NT2/D1 (cell line): ENCODE measurements at regions not wholly inside any gene's neighbourhood (a gene's known extent, or its start where the extent isn't known, plus 50 kb on each side); places are given as distances from the start of the nearest gene placed in this dataset.
A peak's percentile ranks its signal among the peaks of the same experiment; 100 is the strongest.

ENCODE experiments used
- DNase-seq: peaks from one replicate; pipeline ENCODE4 v3.0.0-alpha.2; 2011; ENCODE audit warnings: low read depth, low spot score
- H3K27me3 ChIP-seq: 2 replicates; pipeline ENCODE4 v1.6.0; 2011; ENCODE audit warnings: mild to moderate bottlenecking; ENCODE audit not compliant: insufficient read length, insufficient read depth
- H3K36me3 ChIP-seq: 2 replicates; pipeline ENCODE4 v1.6.1; 2011; ENCODE audit warnings: mild to moderate bottlenecking, low read length, mixed read lengths; ENCODE audit not compliant: insufficient read depth, insufficient read length
- H3K4me1 ChIP-seq: 2 replicates; pipeline ENCODE4 v1.5.1; 2011; ENCODE audit not compliant: insufficient read depth, insufficient read length
- H3K4me3 ChIP-seq: 2 replicates; pipeline ENCODE4 v1.5.1; 2011; ENCODE audit warnings: low read depth; ENCODE audit not compliant: insufficient read length
- H3K9ac ChIP-seq: 2 replicates; pipeline ENCODE4 v1.6.0; 2011; ENCODE audit warnings: low read depth; ENCODE audit not compliant: insufficient read length
- H3K9me3 ChIP-seq: 2 replicates; pipeline ENCODE4 v1.5.1; 2011; ENCODE audit warnings: mild to moderate bottlenecking, low read length; ENCODE audit not compliant: insufficient read depth
- SUZ12 ChIP-seq: IDR thresholded peaks from 2 replicates; pipeline ENCODE4 v1.6.1; 2011; ENCODE audit not compliant: insufficient read length, insufficient read depth; ENCODE audit errors: extremely low read depth
- YY1 ChIP-seq: IDR thresholded peaks from 2 replicates; pipeline ENCODE4 v1.6.1; 2011; ENCODE audit not compliant: insufficient read length, insufficient read depth
- ZNF274 ChIP-seq: IDR thresholded peaks from 2 replicates; pipeline ENCODE4 v1.6.1; 2011; ENCODE audit warnings: mild to moderate bottlenecking, low read depth, low read length

DNA sequence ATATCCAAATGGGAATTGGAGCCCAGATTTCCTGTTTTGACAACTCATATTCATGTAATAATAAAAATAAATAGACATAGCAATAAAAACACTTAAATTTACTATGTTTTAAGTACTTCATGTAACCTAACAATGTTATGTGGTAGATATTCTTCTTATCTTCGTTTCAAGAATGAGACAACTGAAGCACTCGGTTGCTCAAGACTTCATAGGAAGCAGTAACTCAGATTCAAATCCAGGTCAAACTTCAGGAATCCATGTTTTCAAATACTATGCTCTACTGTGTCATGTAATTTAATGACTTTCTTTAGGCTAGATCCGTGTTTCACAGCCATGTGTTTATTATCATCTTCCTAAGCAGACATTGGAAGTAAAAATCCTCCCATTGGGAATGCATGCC lies 492.2 kb downstream of the CNTN3 start:
- Histone ChIP-seq H3K9me3 (no peaks in the 10 kb centered on the region), H3K9ac (no peak overlapping the region), H3K4me3 (no peak overlapping the region), H3K27me3 (no peaks in the 10 kb centered on the region), H3K36me3 (no peaks in the 10 kb centered on the region), H3K4me1 (no peaks in the 10 kb centered on the region)
- TF ChIP-seq SUZ12 (no peak), YY1 (no peak), ZNF274 (no peak)
- DNase-seq, result no peak

DNA sequence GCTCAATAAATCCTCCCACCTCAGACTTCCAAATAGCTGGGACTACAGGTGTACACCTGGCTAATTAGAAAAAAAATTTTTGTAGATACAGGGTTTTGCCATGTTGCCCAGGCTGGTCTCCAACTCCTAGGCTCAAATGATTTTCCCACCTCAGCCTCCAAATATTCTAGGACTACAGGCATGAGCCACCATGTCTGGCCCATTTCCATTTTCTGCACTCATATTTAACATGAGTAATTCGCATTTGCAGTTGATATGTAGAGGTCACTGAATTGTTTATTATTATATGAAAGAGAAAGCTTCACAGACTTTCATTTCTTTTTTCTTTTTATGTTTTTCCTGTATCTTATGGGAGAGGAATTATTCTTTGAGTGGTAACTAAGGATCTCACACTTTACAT lies 492.7 kb downstream of the CNTN3 start:
- Histone ChIP-seq H3K4me1 (no peaks in the 10 kb centered on the region), H3K36me3 (no peaks in the 10 kb centered on the region), H3K27me3 (no peaks in the 10 kb centered on the region), H3K4me3 (no peak overlapping the region), H3K9me3 (no peaks in the 10 kb centered on the region), H3K9ac (no peak overlapping the region)
- TF ChIP-seq SUZ12, result no peak
- TF ChIP-seq YY1, result no peak
- no peak for TF ChIP-seq ZNF274
- DNase-seq, result no peak

DNA sequence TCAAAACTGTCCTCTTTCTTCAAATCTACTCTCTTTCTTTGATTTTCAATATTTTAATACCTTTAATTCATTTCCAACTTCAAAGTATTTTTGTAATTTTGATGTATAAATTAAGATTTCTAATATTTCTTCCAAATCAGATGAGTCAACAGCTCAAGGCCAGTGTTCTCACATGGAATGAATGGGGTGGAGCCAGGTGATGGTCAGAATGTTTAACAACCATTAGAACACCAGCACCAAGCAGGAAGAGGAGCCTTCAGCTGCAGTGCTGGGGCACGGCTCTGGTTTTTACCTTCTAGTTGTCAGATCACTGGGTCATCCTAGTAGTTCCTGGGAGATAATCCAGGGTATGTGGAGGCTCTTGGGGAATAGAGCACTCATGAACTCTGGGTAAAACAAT lies 494.5 kb upstream of the PDZRN3 start:
- no peak for DNase-seq
- Histone ChIP-seq H3K27me3 (no peaks in the 10 kb centered on the region), H3K4me3 (no peak overlapping the region), H3K9ac (no peak overlapping the region), H3K4me1 (no peaks in the 10 kb centered on the region), H3K36me3 (no peaks in the 10 kb centered on the region), H3K9me3 (no peaks in the 10 kb centered on the region)
- TF ChIP-seq YY1 (no peak), SUZ12 (no peak), ZNF274 (no peak)

DNA sequence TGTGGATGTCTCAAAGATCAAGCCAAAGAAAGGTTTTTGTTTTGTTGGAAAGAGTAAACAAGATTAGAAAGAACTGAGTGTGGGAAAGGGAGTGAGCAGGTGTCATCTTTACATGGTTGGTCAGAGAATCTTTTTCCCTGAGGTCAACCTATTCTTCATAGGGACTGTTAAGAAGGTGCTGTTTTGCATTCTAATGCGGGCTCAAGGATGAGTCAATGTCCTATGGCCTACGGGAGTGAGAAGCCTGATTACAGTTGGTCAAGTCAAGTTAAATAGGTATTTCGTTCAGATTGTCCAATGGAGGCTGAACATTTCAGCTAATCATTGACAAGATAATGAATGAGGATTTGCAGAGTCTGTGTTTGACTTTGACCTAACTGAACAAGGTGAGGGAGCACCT lies 491.2 kb upstream of the PDZRN3 start:
- DNase-seq, result peak; percentile 3
- Histone ChIP-seq H3K36me3 (no peaks in the 10 kb centered on the region), H3K9ac (no peak overlapping the region), H3K9me3 (no peaks in the 10 kb centered on the region), H3K27me3 (no peaks in the 10 kb centered on the region), H3K4me1 (no peaks in the 10 kb centered on the region), H3K4me3 (no peak overlapping the region)
- TF ChIP-seq ZNF274 (no peak), SUZ12 (no peak)

DNA sequence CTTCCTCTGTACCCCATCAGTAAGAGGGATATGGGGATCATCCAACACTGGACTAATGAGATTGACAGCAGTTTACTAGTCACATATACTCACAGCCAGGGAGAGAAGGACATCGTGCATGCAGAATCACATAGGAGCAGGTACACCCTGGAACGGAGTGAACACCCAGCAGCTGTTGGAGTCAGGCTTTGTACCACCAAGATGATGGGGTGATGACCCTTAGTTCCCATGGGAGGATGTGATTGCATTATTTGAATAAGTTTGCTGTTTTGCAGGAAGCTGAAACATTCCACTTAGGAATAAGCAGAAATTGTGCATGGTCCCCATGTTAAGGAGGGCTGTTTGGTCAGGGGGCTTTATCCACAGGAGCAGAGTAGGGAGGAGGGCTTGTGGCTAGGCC lies 482.7 kb upstream of the PDZRN3 start:
- Histone ChIP-seq H3K9ac (no peak overlapping the region), H3K4me1 (no peaks in the 10 kb centered on the region), H3K4me3 (no peak overlapping the region), H3K27me3 (no peaks in the 10 kb centered on the region), H3K9me3 (no peaks in the 10 kb centered on the region), H3K36me3 (no peaks in the 10 kb centered on the region)
- TF ChIP-seq SUZ12, result no peak
- TF ChIP-seq YY1, result no peak
- no peak for TF ChIP-seq ZNF274
- no peak for DNase-seq

DNA sequence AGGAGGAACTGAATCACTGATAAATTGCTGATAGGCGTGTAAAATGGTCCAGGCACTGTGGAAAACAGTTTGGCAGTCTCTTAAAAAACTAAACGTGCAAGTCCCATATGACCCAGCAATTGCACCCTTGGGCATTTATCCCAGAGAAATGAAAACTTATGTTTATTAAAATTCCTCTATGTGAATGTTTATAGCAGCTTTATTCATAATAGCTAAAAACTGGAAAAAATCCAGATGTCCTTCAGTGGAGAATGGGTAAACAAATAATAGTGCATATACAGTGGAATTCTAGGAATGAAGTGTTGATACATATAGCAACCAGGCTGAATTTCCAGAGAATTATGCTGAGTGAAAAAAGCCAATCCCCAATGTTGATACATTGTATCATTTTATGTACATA lies 482.2 kb upstream of the PDZRN3 start:
- Histone ChIP-seq H3K36me3 (no peaks in the 10 kb centered on the region), H3K9me3 (no peaks in the 10 kb centered on the region), H3K9ac (no peak overlapping the region), H3K4me1 (no peaks in the 10 kb centered on the region), H3K4me3 (no peak overlapping the region), H3K27me3 (no peaks in the 10 kb centered on the region)
- no peak for DNase-seq
- TF ChIP-seq YY1 (no peak), SUZ12 (no peak), ZNF274 (no peak)

DNA sequence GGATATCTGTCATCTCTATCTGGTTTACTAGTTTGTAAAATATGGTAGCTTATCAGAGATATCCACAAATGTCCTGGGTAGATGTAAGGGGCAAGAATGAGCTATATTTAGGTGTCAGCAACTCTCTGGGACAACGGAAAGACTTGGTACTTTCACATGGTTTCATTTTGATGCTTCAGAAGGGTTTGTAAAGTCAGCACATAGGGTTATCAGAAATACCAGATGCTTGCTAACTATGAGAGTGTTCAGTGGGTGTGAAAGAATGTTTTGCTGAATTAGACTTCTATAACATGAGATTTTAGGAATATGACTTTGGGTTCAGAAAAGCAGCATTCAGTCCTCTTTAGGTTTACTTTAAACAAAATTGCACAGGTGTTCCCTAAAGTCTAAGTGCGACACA lies 466.5 kb upstream of the PDZRN3 start:
- no peak overlapping the region for H3K9ac ChIP-seq

DNA sequence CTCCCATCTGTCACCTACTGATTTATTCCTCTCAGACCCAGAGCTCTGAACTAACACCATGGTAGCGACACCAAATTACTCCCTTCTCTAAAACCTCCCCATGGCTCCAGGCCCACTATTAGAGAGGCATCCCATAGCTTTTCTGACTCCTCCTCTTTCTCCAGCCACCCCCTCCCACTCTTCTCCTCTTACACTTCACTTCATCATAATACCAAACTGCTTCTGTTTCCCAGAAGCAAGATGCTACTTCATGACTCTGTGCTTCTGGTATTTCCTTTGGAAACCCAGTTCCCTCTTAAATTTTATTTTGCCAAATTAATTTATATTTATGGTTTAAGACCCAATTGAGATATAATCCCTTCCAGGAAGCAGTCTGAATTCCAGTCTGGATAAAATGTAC lies 465.1 kb upstream of the PDZRN3 start:
- DNase-seq, result no peak
- no peaks in the 10 kb centered on the region for H3K36me3 ChIP-seq
- no peaks in the 10 kb centered on the region for H3K4me1 ChIP-seq
- H3K9ac ChIP-seq, result no peak overlapping the region
- H3K4me3 ChIP-seq, result no peak overlapping the region
- no peaks in the 10 kb centered on the region for H3K27me3 ChIP-seq
- TF ChIP-seq YY1 (no peak), ZNF274 (no peak), SUZ12 (no peak)
- no peaks in the 10 kb centered on the region for H3K9me3 ChIP-seq

More for the DNA sequence above, 466.5 kb upstream of the PDZRN3 start:
- Histone ChIP-seq H3K4me1 (no peaks in the 10 kb centered on the region), H3K36me3 (no peaks in the 10 kb centered on the region), H3K4me3 (no peak overlapping the region), H3K9me3 (no peaks in the 10 kb centered on the region), H3K27me3 (no peaks in the 10 kb centered on the region)
- TF ChIP-seq ZNF274 (no peak), YY1 (no peak), SUZ12 (no peak)
- no peak for DNase-seq
